Activated naive CD4-positive, alpha-beta T cell treated with Interleukin-2 at 50 U/mL for 16 hours (primary cell): ENCODE measurements at regions not wholly inside any gene's neighbourhood (a gene's known extent, or its start where the extent isn't known, plus 50 kb on each side); places are given as distances from the start of the nearest gene placed in this dataset.
"Not testable (repeated sequence)": the region's sequence is repeated elsewhere in the genome, so short reads cannot be mapped to it uniquely, and the experiment has no call there.

Experiments
- DNase-seq: peaks from one replicate; pipeline ENCODE4 v3.0.0-alpha.2; 2020

DNA sequence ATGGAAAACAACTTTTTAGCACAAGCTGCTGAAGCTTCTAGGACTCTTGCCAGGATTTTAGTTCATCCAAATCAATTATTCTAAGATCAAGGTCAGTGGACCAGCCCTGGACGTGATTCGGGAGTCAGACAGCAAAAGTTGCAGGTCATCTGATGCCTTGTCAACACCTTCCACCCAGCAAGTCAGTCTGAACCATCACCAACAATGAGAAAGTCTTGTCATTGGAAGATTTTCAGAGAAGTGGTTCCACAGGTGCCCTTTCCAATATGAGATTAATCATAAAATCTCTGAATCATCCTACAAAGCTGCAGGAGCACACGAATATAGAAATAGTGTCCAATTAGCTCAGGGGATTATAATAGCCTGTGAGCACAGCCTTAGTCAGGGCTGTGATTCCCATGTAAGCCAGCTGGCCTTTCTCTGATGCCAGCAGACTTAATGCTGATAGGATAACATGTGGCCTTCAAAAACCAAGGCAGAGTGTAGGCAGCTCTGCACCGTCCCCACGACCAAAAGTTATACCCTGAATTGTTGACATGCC is 445.0 kb upstream of the TRPC7 start:
- no peak for DNase-seq

DNA sequence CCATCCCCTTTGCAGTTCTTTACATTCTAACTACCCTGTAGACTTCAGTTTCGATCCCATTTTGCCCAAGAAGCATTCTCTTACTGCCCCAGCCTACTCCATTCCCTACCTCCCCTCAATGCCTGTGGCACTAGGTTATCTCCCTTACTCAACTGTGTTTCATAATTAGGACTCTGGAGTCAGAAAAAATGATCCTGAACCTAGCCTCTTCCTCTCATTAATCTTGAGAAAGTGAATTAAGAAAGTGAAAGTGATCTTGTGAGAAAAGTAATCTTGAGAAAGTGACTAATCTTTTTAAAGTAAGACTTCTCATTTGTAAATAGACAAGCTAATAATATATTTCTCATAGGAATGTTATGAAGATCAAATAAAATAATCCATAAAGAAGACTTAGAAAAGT is 444.0 kb upstream of the TRPC7 start:
- no peak for DNase-seq

DNA sequence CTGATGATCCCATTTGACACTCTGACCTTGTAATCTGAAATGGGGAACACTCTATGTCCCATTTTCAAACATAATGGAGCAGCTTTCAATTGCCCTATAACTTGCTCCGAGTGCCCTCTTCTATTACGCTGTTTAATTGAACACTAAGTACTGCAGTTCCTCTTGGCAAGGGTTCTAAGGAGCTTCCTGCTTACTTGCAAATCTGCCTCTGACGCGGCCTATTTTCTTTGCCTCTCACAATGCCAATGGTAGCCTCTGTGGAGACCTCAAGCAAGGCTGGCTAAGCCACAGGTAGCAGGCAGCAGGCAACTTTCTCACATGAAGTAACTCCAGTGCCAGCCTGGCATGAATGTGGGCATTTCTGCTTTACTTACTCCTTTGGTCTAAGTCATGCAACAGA is 443.4 kb upstream of the TRPC7 start:
- DNase-seq: no peak

DNA sequence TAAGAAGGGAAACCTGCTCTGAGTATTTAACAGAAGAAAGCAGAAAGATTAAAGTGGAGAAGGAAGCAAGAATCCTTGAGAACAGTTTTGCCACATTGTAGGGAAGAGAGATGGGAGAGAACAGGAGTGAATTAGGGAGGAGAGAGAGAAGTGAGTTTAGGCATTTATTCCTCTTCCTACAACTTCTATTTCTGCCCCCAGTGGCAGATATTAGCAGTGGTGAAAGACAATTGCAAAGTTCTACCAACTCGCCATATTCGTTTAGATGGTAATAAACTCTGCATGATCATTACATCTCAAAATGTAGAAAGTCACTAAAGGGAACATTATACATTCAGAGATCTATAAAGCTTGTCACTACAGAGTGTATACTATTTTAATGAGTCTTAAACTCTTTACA is 440.1 kb upstream of the TRPC7 start:
- no peak for DNase-seq

DNA sequence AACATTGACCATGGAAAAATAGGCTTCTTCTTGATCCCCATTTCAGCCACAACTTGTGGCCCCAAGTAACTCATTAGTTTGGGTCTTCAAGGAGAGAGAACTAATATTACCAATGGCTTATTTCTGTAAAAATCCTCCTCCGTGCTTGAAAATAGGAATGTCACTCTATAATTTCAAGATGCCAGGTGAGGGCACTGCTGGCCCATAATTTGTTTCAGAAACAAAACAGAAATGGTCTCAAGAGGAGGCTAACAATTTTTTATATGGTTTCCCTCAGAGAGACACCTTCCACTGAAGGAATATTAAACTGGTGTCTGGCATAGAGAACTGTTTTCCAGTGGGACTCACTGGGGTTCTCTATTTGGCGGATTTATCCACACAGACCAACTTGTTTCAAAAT is 437.0 kb upstream of the TRPC7 start:
- no peak for DNase-seq

DNA sequence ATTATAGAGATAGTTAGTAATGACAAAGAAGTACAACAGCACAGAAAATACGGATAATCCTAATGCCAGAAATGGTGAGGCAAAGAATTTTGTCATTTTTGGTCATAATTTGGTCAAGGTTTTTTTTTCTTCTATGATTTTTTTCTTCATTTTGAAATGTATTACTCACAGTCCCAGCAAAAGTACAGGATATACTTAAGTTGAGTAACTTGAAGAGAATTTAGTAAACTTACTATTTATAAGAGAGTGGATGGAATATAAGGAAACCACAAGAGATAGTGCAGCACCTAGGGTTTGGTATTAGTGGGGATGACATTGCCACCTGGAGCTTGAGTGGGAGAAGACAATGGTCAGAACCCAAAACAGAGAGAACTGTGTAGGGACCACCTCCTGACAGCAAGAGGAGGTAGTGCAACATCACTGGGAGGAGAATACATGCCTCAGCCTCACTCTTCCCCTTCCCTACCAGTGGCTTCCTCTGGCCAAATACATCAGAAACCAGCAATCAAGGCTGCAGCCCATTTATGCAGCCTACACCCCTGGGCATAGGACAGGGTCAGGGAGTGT is 434.5 kb upstream of the TRPC7 start:
- DNase-seq: no peak

DNA sequence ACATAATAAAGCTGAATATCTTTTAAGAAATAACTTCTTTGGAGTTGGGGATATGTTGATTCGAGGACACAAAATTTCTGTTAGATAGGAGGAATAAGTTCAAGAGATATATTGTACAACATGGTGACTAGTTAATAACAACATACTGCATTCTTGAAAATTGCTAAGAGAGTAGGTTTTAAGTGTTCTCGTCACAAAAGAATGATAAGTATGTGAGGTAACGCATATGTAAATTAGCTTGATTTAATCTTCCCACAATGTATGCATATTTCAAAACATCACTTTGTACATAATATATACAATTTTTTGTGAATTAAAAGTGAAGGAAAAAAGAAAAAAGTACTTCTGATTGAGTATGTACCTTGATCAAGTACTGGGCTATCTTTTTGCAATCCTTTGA is 428.0 kb upstream of the TRPC7 start:
- DNase-seq: no peak

DNA sequence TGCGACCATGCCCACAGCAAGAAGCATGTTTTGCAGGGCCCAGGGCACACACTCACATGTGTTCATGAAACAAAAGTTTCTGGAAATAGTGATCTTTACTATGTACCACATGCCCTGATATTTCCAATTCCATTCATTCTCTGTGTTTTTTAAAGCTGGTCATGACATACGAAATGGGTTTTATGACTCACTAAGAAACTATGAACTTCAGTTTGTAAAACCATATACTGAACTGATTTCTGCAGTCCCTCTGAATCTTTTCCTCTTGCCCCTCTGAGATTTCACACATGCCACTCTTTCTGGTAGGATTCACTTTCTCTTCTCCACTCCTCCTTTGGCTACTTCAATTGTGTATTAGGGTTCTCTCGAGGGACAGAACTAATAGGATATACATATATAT is 416.1 kb upstream of the TRPC7 start:
- no peak for DNase-seq

DNA sequence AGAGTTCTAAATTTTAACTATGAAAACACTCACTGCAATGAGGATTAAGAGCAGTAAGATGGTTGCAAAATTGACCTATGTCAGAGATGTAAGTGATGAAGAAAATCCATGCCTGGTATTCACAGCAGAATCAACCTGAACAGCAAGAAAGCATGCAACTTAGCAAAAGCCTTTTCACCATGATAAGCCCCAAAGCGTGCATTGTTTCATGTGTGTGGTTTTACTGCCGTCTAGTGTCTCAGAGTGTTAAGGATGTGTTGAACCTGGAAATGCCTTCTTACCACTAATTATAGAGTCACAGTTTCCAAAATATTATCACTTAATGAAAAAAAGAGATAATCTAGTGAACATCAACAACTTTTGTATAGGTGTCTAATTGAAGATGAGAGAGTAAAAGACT is 415.2 kb upstream of the TRPC7 start:
- DNase-seq: no peak

DNA sequence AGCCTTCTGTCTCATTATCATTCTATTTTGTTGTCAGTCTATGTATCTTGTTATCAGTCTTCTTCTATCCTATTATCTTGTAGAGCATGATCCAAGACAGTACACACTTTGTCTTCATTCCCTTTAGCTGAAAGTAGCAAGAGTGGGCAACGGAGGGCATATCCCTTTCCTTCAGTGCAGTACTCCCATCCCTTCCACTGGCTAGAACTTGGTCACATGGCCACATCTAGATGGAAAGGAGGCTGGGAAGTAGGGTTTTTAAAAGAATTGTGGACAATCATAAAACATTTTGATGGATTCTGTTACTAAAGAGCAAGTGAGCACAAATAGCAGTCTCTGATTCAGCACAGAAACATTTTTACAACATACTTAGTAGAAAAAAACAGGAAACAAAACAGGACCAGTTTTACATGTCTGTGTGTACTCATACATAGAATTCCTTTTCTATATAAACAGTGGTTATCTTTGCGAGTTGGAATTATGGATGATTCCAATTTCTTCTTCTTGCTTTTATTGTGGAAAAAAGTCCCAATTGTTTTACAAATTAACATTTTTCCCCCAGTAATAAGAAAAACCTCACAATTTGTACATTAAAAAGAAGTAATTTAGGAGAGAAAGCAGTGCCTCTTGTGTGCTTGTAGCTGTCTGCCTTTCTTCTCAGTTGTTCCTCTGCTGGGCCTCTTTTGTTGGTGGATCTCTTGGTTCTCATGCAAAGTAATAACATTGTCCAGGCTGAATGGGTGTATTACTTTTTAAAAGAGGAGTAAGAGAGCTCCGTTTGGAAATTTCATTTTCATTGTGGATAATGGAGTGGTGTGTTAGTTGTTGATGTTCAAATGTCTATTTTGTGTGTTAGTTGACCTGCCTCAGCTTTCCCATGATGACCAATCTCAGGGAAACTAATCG is 410.9 kb upstream of the TRPC7 start:
- DNase-seq: no peak

DNA sequence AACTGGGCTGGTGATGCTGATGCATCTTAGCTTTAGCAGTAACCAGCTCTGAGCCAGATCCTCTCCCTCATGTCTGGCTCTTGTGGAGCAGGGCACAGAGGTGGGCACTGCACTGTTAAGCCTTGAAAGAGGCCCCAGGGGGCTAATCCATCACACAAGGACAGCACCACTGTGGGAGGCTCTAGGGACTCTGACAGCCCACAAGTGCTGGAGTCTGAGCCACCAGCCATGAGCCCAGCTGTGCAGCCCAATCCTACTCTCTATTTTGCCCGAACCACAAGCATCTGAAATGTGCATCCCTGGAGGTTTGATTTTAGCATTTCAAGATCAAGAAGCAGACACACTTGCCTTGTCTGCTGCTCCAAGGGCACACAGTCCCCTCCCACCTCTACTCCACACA is 407.1 kb upstream of the TRPC7 start:
- no peak for DNase-seq

DNA sequence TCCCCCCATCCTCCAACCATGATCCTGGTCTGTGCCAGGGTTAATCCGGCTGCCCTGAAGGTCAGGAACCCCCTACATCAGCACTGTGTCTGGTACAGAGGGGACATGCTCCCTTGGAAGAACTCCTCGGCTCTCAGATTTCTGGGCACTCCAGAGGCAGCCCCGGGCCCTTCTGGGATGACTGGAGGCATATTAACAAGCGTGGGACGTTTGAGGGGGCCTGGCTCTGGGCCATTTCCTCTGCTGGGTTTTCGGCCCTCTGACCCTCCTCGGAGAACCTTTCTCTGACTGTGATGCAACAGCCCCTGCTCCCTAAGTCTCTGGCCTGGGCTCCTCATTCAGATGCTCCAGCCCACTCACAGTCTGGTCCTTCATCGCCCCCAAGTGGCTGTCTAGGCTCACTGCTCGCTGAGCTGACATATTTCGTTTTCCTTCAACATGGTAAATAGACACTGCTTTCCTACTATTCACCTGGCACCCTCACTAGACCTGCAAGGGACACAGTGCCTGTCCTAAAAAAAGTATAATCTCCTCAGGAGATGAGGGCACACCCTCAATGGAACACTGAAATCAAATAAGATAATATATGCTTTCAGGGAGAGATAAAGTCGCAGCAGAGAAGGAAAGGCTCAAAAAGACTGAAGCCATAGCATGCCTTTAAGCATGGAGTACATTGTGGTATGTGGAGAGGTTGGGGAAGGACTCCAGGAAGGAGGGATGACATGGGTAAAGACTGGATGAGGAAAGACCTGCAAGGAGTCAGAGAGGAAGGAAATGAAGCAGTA is 404.7 kb upstream of the TRPC7 start:
- peak; percentile 5 for DNase-seq

DNA sequence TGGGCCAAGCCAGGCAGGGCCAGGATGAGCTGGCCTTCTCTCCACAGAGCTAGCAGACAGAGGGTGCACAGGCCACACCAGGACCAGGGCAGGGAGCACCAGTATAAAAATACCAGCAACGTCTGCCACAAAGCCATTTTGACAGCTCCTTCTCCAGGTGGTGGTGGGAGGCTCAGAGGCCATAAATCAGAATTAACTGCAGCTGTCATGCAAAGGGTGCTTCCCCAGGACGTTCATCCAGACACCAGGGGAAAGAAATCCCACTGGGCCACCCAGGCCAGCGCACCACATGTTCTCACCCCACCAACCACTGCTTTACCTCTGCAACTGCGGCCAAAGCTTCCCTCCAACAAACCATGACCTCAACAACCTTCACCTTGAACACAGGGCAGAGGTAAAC is 403.7 kb upstream of the TRPC7 start:
- no peak for DNase-seq

DNA sequence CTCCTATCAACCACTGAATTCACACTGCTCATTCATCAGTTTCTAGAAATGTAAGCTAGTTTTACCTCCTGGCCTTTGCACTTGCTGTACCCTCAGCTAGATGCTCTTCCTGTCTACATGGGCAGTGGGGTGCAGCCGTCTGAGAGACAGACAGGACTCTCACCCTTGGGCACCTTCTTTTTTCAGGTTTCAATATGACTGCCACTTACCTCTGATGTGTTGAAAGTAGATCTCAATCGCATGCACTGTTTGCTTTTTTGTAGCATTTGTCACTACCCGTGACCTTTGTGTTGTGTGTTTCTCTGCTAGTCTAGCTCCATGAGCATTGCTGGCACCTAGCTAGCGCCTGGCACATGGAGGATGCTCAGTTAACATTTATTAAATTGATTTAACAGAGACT is 403.1 kb upstream of the TRPC7 start:
- no peak for DNase-seq

DNA sequence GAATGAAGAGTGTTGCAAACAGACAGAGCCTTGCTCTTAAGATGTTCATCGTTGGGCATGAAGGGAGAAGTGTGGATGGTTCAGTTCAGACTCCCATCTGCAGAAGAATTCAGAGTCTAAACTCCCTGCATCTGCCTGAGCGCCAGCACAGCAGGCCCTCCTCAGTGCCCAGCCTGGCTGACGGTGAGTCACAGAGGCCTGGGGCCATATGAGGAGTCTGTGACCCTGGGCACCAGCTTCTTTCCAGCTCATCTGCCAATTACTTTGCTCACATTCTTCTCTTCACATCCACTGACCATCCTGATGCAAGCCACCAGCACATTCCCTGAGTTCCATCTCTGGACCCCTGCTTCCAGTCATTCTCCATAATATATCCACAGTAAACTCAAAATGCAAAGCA is 401.1 kb upstream of the TRPC7 start:
- DNase-seq: no peak

DNA sequence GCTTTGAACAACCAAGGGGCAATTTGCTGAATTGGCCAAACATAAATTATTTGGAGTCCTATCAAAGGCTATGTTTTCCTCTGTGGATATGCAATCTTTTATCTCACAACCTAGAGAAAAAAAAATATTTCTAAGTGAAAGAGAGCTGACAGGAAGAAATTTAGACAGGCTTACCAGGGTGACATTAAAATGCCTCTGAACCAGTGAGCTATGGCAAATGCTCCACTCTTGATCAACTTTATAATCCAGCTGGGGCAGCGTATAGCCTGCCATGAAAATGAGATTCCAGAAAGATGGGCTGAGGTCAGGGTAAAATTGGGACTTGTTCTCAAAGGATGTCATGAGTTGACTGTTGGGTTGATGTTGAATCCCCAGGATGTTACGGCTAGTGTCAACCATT is 399.3 kb upstream of the TRPC7 start:
- DNase-seq: no peak

DNA sequence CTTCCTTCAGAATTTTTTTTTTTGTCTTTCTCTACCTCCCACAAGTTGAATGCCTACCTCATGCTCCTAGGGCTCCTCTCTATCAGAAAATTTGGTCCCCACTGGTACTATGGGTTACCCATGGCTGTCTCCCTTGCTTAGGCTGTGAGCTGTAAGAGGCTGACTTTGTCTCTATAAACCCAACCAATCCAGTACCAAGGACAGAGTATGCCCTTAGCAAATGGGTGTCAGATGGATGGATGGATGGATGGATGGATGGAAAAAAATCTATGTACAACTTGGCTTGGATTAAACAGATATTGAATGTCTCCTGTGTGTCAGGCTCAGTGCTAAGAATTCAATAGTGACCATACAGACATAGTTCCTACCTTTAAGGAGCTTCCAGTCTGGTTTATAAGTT is 398.2 kb upstream of the TRPC7 start:
- DNase-seq: no peak

DNA sequence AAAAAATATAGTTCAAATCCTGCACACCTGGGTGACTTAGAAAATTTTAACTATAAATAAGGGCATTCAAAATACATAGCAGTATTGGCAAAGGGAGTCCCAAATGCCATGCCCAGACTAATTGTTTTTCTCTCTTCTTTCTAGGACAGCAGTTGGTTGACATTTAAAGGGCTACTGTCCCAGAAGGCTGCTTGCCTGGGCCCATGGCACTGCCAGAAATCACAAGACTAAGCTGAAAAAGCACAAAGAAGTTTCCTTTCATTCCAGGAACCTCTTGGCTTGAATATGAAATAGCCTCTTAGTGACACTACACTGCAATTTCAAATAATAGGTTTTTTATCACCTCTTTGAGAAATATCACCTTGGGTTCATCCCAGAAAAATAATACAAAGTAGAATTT is 388.9 kb upstream of the TRPC7 start:
- no peak for DNase-seq

DNA sequence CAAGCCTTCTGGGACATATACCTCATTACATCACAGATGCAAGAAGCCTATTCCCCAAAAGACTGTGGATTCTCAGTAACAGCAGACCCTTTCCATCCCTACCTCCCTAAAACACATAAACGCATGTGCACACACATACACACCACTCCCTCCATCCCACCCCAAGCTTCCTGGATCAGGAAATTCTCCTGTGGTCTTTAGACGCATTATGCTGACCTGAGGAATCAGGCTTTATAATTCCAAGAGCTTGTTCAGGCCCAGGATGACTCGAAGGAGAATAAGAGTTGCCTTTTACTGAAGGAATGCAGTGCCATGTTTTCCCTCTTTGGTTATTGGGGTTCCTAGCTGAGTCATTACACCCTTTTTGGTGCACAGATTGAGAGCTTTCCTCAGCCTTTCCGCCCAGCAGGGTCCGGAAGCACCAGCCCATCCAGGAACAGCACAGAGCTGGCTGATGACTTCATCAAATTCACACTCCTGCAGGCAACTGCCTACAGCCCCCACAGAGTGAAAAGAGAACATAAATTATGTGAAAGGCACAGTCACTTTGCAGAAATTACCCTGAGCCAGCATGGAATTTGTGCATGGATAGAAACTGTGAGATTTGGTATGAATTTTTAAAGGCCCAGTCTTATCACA is 385.0 kb upstream of the TRPC7 start:
- DNase-seq: no peak

DNA sequence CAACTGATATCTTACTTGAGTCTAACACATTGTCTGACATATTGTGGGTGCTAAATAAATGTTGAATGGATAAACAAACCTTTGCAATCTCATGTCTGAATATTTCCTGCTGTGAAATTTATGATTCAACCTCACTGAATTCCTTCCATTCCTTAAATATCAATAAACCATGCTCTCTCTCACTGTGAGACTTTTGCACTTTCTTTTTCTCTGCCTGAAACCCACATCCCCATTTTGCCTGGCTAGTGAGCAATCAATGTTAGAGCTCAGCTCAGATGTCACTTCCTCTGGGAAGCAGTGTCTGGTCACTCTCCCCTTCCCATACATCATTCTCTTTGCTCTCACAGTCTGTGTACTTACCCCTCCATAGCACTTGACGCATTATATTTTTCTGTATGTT is 383.7 kb upstream of the TRPC7 start:
- DNase-seq: no peak

DNA sequence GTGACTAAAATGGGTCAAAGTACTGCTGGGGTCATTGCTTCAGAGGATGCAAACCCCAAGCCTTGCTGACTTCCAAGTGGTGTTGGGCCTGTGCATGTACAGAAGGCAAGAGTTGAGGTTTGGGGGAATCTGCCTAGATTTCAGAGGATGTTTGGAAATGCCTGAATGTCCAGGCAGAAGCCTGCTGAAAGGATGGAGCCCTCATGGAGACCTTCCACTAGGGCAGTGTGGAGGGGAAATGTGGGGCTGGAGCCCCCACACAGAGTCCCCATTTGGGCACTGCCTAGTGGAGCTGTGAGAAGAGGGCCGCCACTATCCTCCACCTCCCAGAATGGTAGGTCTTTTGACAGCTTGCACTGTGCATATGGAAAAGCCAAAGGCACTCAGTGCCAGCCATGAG is 377.7 kb upstream of the TRPC7 start:
- no peak for DNase-seq

DNA sequence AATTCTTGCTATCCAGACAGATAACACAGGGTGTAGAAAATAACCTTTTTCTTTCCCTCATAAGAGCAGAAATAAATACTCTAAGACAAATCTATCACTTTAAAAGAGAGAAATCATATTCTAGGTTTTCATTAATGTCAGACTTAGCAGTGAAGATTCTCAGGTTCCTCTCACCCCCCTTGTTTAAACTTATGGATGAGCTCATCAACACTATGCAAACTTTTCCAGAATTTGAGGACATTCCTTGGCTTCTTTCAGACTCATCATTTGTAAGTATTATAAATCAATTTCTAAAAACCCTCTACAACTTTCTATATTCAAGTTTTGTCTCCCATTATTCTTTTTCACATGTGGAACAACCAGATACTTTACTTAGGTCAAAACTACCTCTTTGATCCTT is 374.9 kb upstream of the TRPC7 start:
- DNase-seq: no peak

DNA sequence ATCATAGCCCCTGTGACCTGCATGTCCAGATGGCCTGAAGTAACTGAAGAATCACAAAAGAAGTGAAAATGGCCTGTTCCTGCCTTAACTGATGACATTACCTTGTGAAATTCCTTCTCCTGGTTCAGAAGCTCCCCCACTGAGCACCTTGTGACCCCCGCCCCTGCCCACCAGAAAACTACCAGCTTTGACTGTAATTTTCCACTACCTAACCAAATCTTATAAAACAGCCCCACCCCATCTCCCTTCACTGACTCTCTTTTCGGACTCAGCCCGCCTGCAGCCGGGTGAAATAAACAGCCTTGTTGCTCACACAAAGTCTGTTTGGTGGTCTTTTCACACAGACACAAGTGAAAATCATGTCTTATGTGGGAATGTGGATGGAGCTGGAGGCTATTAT is 373.9 kb upstream of the TRPC7 start:
- DNase-seq: not testable (repeated sequence)
